ENCODE measurements at regions not wholly inside any gene's neighbourhood (a gene's known extent, or its start where the extent isn't known, plus 50 kb on each side); places are given as distances from the start of the nearest gene placed in this dataset.
"Not testable (repeated sequence)": the region's sequence is repeated elsewhere in the genome, so short reads cannot be mapped to it uniquely, and the experiment has no call there.

- no peaks in the 10 kb centered on the region for H3K36me3 ChIP-seq (ENCODE audit: insufficient read depth, low read length)
- no peak overlapping the region for H3K9ac ChIP-seq (ENCODE audit: low read depth, low read length)
- peaks cover 3% of the 10 kb centered on the region for H3K9me3 ChIP-seq (ENCODE audit: control insufficient read depth, insufficient read depth, low read length)
- H3K4me1 ChIP-seq (ENCODE audit: insufficient read depth, low read length): peaks cover 24% of the 10 kb centered on the region
Observed at GRCh38 chr3:194054540-194054939, 81.4 kb upstream of the HES1 start.

GRCh38 chr3:194054961-194055360 is 81.0 kb upstream of the HES1 start:
- H3K9me3 ChIP-seq (ENCODE audit: control insufficient read depth, insufficient read depth, low read length): peaks cover 3% of the 10 kb centered on the region

GRCh38 chr3:194056323-194056722 is 79.6 kb upstream of the HES1 start:
- not testable (repeated sequence) for H3K9ac ChIP-seq (ENCODE audit: low read depth, low read length); H3K9me3 ChIP-seq (ENCODE audit: control insufficient read depth, insufficient read depth, low read length); H3K36me3 ChIP-seq (ENCODE audit: insufficient read depth, low read length)
- H3K4me1 ChIP-seq (ENCODE audit: insufficient read depth, low read length): peaks cover 24% of the 10 kb centered on the region

More at GRCh38 chr3:194054961-194055360, 81.0 kb upstream of the HES1 start:
- H3K4me1 ChIP-seq (ENCODE audit: insufficient read depth, low read length): peaks cover 24% of the 10 kb centered on the region
- no peak overlapping the region for H3K9ac ChIP-seq (ENCODE audit: low read depth, low read length)
- no peaks in the 10 kb centered on the region for H3K36me3 ChIP-seq (ENCODE audit: insufficient read depth, low read length)

- H3K4me1 ChIP-seq (ENCODE audit: insufficient read depth, low read length): peaks cover 24% of the 10 kb centered on the region
- H3K9me3 ChIP-seq (ENCODE audit: control insufficient read depth, insufficient read depth, low read length): no peaks in the 10 kb centered on the region; the same call in 1 of the 2 replicates
- H3K36me3 ChIP-seq (ENCODE audit: insufficient read depth, low read length): no peaks in the 10 kb centered on the region
- H3K9ac ChIP-seq (ENCODE audit: low read depth, low read length): no peak overlapping the region
Observed at GRCh38 chr3:194056731-194057415, 79.1 kb upstream of the HES1 start.

GRCh38 chr3:194057570-194058188 is 78.3 kb upstream of the HES1 start:
- Histone ChIP-seq H3K9me3 (ENCODE audit: control insufficient read depth, insufficient read depth, low read length) (no peaks in the 10 kb centered on the region), H3K36me3 (ENCODE audit: insufficient read depth, low read length) (no peaks in the 10 kb centered on the region), H3K9ac (ENCODE audit: low read depth, low read length) (peak overlapping the region; percentile 47), H3K4me1 (ENCODE audit: insufficient read depth, low read length) (peaks cover 24% of the 10 kb centered on the region)

GRCh38 chr3:194058189-194058571 is 77.8 kb upstream of the HES1 start:
- peak overlapping the region; percentile 47; the same call in 1 of the 2 replicates for H3K9ac ChIP-seq (ENCODE audit: low read depth, low read length)
- H3K36me3 ChIP-seq (ENCODE audit: insufficient read depth, low read length): no peaks in the 10 kb centered on the region
- no peaks in the 10 kb centered on the region for H3K9me3 ChIP-seq (ENCODE audit: control insufficient read depth, insufficient read depth, low read length)
- peaks cover 24% of the 10 kb centered on the region for H3K4me1 ChIP-seq (ENCODE audit: insufficient read depth, low read length)

GRCh38 chr3:194058753-194059152 is 77.2 kb upstream of the HES1 start:
- Histone ChIP-seq H3K4me1 (ENCODE audit: insufficient read depth, low read length) (peaks cover 24% of the 10 kb centered on the region), H3K9ac (ENCODE audit: low read depth, low read length) (no peak overlapping the region), H3K9me3 (ENCODE audit: control insufficient read depth, insufficient read depth, low read length) (no peaks in the 10 kb centered on the region), H3K36me3 (ENCODE audit: insufficient read depth, low read length) (no peaks in the 10 kb centered on the region)

- Histone ChIP-seq H3K4me1 (ENCODE audit: insufficient read depth, low read length) (peaks cover 14% of the 10 kb centered on the region), H3K9ac (ENCODE audit: low read depth, low read length) (no peak overlapping the region), H3K9me3 (ENCODE audit: control insufficient read depth, insufficient read depth, low read length) (no peaks in the 10 kb centered on the region), H3K36me3 (ENCODE audit: insufficient read depth, low read length) (no peaks in the 10 kb centered on the region)
Observed at GRCh38 chr3:194061421-194062030, 74.4 kb upstream of the HES1 start.

GRCh38 chr3:194062830-194063229 is 73.1 kb upstream of the HES1 start:
- H3K4me1 ChIP-seq (ENCODE audit: insufficient read depth, low read length): peaks cover 9% of the 10 kb centered on the region

GRCh38 chr3:194064380-194065332 is 71.3 kb upstream of the HES1 start:
- H3K4me1 ChIP-seq (ENCODE audit: insufficient read depth, low read length): no peaks in the 10 kb centered on the region
- no peaks in the 10 kb centered on the region for H3K36me3 ChIP-seq (ENCODE audit: insufficient read depth, low read length)
- H3K9me3 ChIP-seq (ENCODE audit: control insufficient read depth, insufficient read depth, low read length): peaks cover 4% of the 10 kb centered on the region; the same call in 1 of the 2 replicates
- H3K9ac ChIP-seq (ENCODE audit: low read depth, low read length): no peak overlapping the region

More at GRCh38 chr3:194062830-194063229, 73.1 kb upstream of the HES1 start:
- no peaks in the 10 kb centered on the region for H3K9me3 ChIP-seq (ENCODE audit: control insufficient read depth, insufficient read depth, low read length)
- no peaks in the 10 kb centered on the region for H3K36me3 ChIP-seq (ENCODE audit: insufficient read depth, low read length)
- no peak overlapping the region for H3K9ac ChIP-seq (ENCODE audit: low read depth, low read length)

- not testable (repeated sequence) for H3K9ac ChIP-seq (ENCODE audit: low read depth, low read length); H3K4me1 ChIP-seq (ENCODE audit: insufficient read depth, low read length); H3K9me3 ChIP-seq (ENCODE audit: control insufficient read depth, insufficient read depth, low read length); H3K36me3 ChIP-seq (ENCODE audit: insufficient read depth, low read length)
Observed at GRCh38 chr3:194067327-194067726, 68.6 kb upstream of the HES1 start.

- Histone ChIP-seq H3K9me3 (ENCODE audit: control insufficient read depth, insufficient read depth, low read length) (peaks cover 4% of the 10 kb centered on the region; the same call in 1 of the 2 replicates), H3K4me1 (ENCODE audit: insufficient read depth, low read length) (0 out of 2 replicates have a peak, but pooled peaks cover 4% of the 10 kb centered on the region), H3K9ac (ENCODE audit: low read depth, low read length) (no peak overlapping the region), H3K36me3 (ENCODE audit: insufficient read depth, low read length) (no peaks in the 10 kb centered on the region)
Observed at GRCh38 chr3:194067949-194068362, 68.0 kb upstream of the HES1 start.

GRCh38 chr3:194069421-194070219 is 66.3 kb upstream of the HES1 start:
- H3K36me3 ChIP-seq (ENCODE audit: insufficient read depth, low read length): no peaks in the 10 kb centered on the region
- H3K9me3 ChIP-seq (ENCODE audit: control insufficient read depth, insufficient read depth, low read length): peaks cover 4% of the 10 kb centered on the region
- H3K9ac ChIP-seq (ENCODE audit: low read depth, low read length): no peak overlapping the region
- 0 out of 2 replicates have a peak, but pooled peaks cover 4% of the 10 kb centered on the region for H3K4me1 ChIP-seq (ENCODE audit: insufficient read depth, low read length)
